ENCODE measurements at regions not wholly inside any gene's neighbourhood (a gene's known extent, or its start where the extent isn't known, plus 50 kb on each side); places are given as distances from the start of the nearest gene placed in this dataset.

DNA sequence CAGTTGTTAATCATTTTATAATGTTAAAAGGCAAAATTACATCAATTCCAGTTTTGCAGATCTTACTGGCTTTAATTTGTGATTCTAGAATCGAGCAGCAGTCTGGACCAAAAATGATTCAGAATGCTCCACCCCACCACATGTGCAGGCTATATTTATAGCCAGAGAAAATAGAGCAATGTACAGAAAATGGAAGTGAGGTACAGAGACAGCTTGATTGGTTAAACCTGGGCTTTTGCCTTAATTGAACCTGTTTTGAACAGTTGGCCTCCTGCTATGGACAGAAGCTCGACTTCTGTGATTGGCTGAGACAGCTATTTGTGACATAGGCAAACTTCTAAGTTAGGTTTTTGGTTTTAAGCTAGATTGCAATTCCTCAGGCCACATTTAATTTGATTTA is 607.4 kb upstream of the MIR17HG start:
- TF ChIP-seq, protein P1, sequence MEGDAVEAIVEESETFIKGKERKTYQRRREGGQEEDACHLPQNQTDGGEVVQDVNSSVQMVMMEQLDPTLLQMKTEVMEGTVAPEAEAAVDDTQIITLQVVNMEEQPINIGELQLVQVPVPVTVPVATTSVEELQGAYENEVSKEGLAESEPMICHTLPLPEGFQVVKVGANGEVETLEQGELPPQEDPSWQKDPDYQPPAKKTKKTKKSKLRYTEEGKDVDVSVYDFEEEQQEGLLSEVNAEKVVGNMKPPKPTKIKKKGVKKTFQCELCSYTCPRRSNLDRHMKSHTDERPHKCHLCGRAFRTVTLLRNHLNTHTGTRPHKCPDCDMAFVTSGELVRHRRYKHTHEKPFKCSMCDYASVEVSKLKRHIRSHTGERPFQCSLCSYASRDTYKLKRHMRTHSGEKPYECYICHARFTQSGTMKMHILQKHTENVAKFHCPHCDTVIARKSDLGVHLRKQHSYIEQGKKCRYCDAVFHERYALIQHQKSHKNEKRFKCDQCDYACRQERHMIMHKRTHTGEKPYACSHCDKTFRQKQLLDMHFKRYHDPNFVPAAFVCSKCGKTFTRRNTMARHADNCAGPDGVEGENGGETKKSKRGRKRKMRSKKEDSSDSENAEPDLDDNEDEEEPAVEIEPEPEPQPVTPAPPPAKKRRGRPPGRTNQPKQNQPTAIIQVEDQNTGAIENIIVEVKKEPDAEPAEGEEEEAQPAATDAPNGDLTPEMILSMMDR (conservative IDR thresholded peaks at IDR 0.05): no peak
- no peak for TF ChIP-seq EZH2 (IDR thresholded peaks at IDR 0.05; ENCODE audit: low read depth)
